ENCODE measurements at regions not wholly inside any gene's neighbourhood (a gene's known extent, or its start where the extent isn't known, plus 50 kb on each side); places are given as distances from the start of the nearest gene placed in this dataset.

- WGBS, 2 donors = 74 to 89% methylated on average over 1 of the region's 1 CpG
- intact Hi-C loops (cut with DNase I) = no loop called here
- H3K27me3 ChIP-seq = no peaks in the 10 kb centered on the region
- no peak overlapping the region for H3K27ac ChIP-seq
- no peak for TF ChIP-seq EP300 (IDR thresholded peaks at IDR 0.05)
- TF ChIP-seq, protein P1, sequence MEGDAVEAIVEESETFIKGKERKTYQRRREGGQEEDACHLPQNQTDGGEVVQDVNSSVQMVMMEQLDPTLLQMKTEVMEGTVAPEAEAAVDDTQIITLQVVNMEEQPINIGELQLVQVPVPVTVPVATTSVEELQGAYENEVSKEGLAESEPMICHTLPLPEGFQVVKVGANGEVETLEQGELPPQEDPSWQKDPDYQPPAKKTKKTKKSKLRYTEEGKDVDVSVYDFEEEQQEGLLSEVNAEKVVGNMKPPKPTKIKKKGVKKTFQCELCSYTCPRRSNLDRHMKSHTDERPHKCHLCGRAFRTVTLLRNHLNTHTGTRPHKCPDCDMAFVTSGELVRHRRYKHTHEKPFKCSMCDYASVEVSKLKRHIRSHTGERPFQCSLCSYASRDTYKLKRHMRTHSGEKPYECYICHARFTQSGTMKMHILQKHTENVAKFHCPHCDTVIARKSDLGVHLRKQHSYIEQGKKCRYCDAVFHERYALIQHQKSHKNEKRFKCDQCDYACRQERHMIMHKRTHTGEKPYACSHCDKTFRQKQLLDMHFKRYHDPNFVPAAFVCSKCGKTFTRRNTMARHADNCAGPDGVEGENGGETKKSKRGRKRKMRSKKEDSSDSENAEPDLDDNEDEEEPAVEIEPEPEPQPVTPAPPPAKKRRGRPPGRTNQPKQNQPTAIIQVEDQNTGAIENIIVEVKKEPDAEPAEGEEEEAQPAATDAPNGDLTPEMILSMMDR (IDR thresholded peaks at IDR 0.05) = no peak
- no peak for TF ChIP-seq POLR2AphosphoS5 (IDR thresholded peaks at IDR 0.05)
- no peak for TF ChIP-seq POLR2A (IDR thresholded peaks at IDR 0.05)
- H3K36me3 ChIP-seq = no peaks in the 10 kb centered on the region
- no peak for DNase-seq
- no peaks in the 10 kb centered on the region for H3K4me1 ChIP-seq
- no peak overlapping the region for H3K4me3 ChIP-seq
- no peaks in the 10 kb centered on the region for H3K9me3 ChIP-seq
Observed at GRCh38 chrX:20803971-20804370, 537.3 kb upstream of the RPS6KA3 start.

- 74 to 91% methylated on average over 1 of the region's 1 CpG for WGBS, 2 donors
- Histone ChIP-seq H3K36me3 (no peaks in the 10 kb centered on the region), H3K4me3 (no peak overlapping the region), H3K9me3 (no peaks in the 10 kb centered on the region), H3K27ac (no peak overlapping the region), H3K4me1 (no peaks in the 10 kb centered on the region), H3K27me3 (no peaks in the 10 kb centered on the region)
- intact Hi-C loops (cut with DNase I) = no loop called here
- TF ChIP-seq POLR2A (IDR thresholded peaks at IDR 0.05) (no peak), POLR2AphosphoS5 (IDR thresholded peaks at IDR 0.05) (no peak), EP300 (IDR thresholded peaks at IDR 0.05) (no peak)
- TF ChIP-seq, protein P1 (IDR thresholded peaks at IDR 0.05) = no peak
- no peak for DNase-seq
Observed at GRCh38 chrX:20802036-20802435, 535.3 kb upstream of the RPS6KA3 start.

DNA sequence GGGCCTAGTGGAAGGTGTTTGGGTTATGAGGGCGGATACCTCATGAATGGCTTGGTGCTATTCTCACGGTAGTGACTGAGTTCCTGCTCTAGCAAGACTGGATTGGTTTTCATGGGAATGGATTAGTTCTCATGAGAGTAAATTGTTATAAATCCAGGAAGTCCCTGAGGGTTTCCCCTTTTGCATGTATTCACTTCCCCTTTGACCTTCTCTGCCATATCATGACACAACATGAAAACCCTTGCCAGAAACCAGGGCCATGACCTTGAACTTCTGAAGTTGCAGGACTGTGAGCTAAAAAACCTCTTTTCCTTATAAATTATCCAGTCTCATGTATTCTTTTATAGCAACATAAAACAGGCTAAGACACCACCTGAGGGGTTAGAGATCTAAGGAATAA is 529.7 kb upstream of the RPS6KA3 start:
- DNase-seq = no peak
- 88 to 92% methylated on average over 2 of the region's 2 CpGs for WGBS, 2 donors
- intact Hi-C loops (cut with DNase I) = no loop called here
- Histone ChIP-seq H3K27ac (no peak overlapping the region), H3K27me3 (no peaks in the 10 kb centered on the region), H3K36me3 (no peaks in the 10 kb centered on the region), H3K4me1 (no peaks in the 10 kb centered on the region), H3K9me3 (no peaks in the 10 kb centered on the region), H3K4me3 (no peak overlapping the region)
- TF ChIP-seq POLR2A (IDR thresholded peaks at IDR 0.05) (no peak), EP300 (IDR thresholded peaks at IDR 0.05) (no peak), POLR2AphosphoS5 (IDR thresholded peaks at IDR 0.05) (no peak)
- TF ChIP-seq, protein P1 (IDR thresholded peaks at IDR 0.05) = no peak

DNA sequence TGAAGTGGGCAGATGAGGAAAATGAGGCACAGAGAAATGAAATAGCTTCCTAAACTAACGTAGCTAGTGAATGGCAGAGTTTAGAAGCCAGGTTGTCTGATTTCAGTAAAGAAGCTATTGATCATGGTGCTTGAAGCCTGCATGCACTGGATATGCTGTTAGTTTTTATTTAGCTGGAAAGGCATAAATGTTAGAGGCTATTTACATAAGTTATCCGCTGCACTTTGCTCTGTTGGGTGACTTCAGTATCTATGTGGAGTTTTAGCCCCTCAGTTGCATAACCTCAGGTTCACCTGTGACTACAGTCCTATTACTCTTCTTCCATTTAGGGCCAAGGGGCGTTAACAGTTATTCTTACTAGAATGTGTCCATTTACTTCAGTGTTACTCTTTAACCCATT is 522.4 kb upstream of the RPS6KA3 start:
- no peaks in the 10 kb centered on the region for H3K9me3 ChIP-seq
- WGBS, 2 donors = 77 to 82% methylated on average over 3 of the region's 3 CpGs

DNA sequence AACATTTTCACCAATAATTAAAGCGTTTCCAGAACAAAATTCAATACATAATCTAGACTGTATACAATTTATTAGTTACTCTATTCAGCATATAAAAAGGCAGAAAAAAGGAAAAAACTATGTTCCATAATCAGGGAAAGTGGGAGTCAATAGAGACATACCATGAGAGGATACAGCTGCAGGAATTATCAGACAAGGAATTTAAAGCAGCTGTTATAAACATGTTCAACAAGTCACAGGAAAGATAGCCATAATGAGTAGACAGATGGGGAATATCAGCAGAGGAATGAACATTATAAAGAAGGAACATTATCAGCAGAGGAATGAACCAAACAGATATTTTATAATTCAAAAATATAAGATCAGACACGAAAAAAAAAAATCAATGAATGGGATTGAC is 500.6 kb upstream of the RPS6KA3 start:
- WGBS, 2 donors = 71 to 77% methylated on average over 2 of the region's 2 CpGs
- no peak overlapping the region for H3K4me3 ChIP-seq
- no peaks in the 10 kb centered on the region for H3K4me1 ChIP-seq
- no peak overlapping the region for H3K27ac ChIP-seq
- H3K36me3 ChIP-seq = no peaks in the 10 kb centered on the region
- no peaks in the 10 kb centered on the region for H3K27me3 ChIP-seq
- no peak for TF ChIP-seq EP300 (IDR thresholded peaks at IDR 0.05)
- TF ChIP-seq POLR2A (IDR thresholded peaks at IDR 0.05) = no peak
- no peak for TF ChIP-seq POLR2AphosphoS5 (IDR thresholded peaks at IDR 0.05)
- TF ChIP-seq, protein P1 (IDR thresholded peaks at IDR 0.05) = no peak
- intact Hi-C loops (cut with DNase I) = no loop called here
- no peak for DNase-seq
- no peaks in the 10 kb centered on the region for H3K9me3 ChIP-seq

More for the DNA sequence above, 522.4 kb upstream of the RPS6KA3 start:
- H3K4me1 ChIP-seq = no peaks in the 10 kb centered on the region
- DNase-seq = no peak
- no peaks in the 10 kb centered on the region for H3K27me3 ChIP-seq
- H3K36me3 ChIP-seq = no peaks in the 10 kb centered on the region
- H3K27ac ChIP-seq = no peak overlapping the region
- H3K4me3 ChIP-seq = no peak overlapping the region
- TF ChIP-seq POLR2A (IDR thresholded peaks at IDR 0.05) (no peak), POLR2AphosphoS5 (IDR thresholded peaks at IDR 0.05) (no peak), EP300 (IDR thresholded peaks at IDR 0.05) (no peak)
- TF ChIP-seq, protein P1 (IDR thresholded peaks at IDR 0.05) = no peak
- intact Hi-C loops (cut with DNase I) = no loop called here

Data from sigmoid colon (tissue), 6 donors.